HG02938 (cell line): ENCODE measurements at regions not wholly inside any gene's neighbourhood (a gene's known extent, or its start where the extent isn't known, plus 50 kb on each side); places are given as distances from the start of the nearest gene placed in this dataset.

Experiments used
- ATAC-seq: cut with Tn5 transposase; IDR thresholded peaks from one replicate; pipeline ENCODE4 v1.9.1; 2021; ENCODE audit warnings: mild to moderate bottlenecking, moderate library complexity; ENCODE audit not compliant: unreplicated experiment

GRCh38 chr10:117635826-117636225, 93.3 kb downstream of the EMX2 start:
- ATAC-seq: no peak

DNA sequence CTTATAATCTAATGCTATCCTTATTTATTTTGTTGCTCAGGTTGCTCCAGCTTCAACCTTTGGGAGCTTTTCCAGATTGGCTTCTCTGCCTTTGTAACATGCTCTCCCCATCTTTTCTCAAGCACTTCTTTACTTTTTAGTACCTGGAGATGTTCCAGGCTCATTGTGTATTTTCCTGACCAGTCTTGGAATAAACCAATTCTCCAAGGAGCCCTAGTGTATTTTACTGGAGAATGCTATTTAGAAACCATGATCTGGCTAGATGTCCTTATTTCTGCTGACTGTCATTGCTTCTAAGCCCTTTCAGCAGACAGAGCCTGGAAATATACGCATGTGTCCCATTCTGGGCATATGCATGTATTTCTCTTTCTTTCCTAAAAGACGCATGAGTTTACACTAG, 95.7 kb downstream of the EMX2 start:
- ATAC-seq: no peak

- no peak for ATAC-seq
Observed at GRCh38 chr10:117638664-117639200, 96.2 kb downstream of the EMX2 start.

- no peak for ATAC-seq
Observed at GRCh38 chr10:117640406-117640805, 97.9 kb downstream of the EMX2 start.

- ATAC-seq: no peak
Observed at GRCh38 chr10:117646718-117647117, 104.2 kb downstream of the EMX2 start.

- no peak for ATAC-seq
Observed at GRCh38 chr10:117647306-117647705, 104.8 kb downstream of the EMX2 start.

DNA sequence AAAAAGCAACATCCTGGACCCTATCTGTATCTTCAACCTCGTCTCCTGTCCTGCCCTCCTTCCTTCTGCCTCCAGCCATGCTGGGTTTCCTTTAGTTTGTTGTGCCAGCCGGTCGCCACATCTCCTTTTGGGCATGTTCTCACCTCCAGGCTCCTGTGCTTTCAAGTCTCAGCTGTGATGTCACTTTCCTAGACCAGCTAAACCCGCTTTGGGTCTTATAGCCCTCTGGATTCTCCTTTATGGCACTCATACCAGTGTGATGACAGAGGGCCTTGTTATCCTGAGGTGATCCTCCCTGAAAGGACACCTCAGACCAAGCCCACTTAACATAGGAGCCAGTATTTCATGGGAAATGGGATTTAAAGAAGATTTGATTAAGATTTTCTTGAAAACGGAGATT, 108.6 kb downstream of the EMX2 start:
- no peak for ATAC-seq

GRCh38 chr10:117652228-117653169, 110.0 kb downstream of the EMX2 start:
- peak; percentile 11 for ATAC-seq

DNA sequence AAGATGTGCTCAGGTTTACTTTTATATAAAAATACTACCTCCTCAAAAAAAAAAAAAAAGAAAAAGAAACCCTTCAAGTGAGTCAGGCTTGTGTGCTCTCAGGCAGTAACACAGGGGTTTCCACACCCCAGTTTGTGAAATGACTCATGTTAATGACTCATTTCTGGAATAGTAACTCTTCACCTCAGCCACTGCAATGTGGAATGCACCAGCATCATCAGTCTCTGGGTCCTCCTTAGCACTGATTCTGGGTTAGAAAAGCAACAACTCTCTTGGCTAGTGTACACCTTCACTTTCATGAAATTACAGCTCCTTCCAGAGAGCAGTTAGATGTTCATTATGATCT, 110.6 kb downstream of the EMX2 start:
- ATAC-seq: peak; percentile 79

DNA sequence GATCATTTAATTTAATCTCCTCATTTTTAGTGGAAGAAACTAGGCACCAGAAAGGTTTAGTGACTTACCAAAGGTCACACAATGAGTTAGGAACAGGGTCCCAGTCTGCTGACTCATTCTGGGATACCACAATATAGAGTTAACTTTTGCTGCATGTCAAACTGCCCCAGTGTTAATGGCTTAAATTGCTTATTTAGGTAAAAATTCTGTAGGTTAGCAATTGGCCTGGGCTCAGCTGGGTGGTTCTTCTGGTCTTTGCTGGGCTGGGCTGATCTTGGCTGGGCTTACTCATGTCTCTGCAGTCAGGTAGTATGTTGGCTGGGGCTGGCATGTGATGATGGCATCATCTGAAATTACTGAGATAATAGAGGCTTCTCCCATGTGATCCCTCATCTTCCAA, 111.6 kb downstream of the EMX2 start:
- no peak for ATAC-seq

- peak; percentile 84 for ATAC-seq
Observed at GRCh38 chr10:117656385-117657367, 114.1 kb downstream of the EMX2 start.

GRCh38 chr10:117661316-117661715, 118.8 kb downstream of the EMX2 start:
- no peak for ATAC-seq

GRCh38 chr10:117662126-117662525, 119.6 kb downstream of the EMX2 start:
- no peak for ATAC-seq

GRCh38 chr10:117662751-117663540, 120.4 kb downstream of the EMX2 start:
- ATAC-seq: no peak

- ATAC-seq: peak; percentile 100
Observed at GRCh38 chr10:117663750-117664149, 121.2 kb downstream of the EMX2 start.

DNA sequence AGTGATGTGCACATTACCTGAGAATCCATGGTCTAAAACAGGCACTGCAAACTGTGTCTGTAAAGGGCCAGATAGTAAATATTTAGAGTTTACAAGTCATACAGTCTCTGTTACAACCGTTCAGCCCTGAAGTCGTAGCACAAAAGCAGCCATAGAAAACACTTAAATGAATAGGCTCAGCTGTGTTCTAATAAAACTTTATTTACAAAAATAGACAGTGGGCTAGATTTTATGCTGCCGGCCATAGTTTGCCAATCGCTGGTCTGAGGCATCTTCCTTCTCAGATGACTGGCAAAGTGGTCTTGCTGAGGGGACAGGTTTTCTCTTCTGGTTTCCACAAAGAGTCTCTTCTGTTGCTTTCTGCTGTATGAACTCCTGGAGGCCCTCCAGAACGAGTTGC, 121.7 kb downstream of the EMX2 start:
- no peak for ATAC-seq

DNA sequence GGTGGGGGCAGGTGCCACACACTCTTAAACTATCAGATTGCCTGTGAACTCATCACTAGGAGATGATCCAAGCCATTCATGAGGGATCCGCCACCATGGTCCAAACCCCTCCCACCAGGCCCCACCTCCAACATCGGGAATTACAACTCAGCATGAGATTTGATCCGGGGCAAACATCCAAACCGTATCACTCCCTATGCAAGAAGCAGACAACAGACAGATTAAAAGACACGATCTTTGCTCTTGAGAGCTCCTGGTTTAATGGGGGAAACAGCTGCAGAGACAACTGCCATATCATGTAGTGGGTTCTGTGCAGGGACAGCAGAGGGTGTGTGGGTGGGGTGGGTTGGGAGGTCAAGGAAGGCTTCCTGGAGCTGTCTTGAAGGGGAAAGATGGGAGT, 123.6 kb downstream of the EMX2 start:
- no peak for ATAC-seq

GRCh38 chr10:117666965-117667364, 124.4 kb downstream of the EMX2 start:
- no peak for ATAC-seq

DNA sequence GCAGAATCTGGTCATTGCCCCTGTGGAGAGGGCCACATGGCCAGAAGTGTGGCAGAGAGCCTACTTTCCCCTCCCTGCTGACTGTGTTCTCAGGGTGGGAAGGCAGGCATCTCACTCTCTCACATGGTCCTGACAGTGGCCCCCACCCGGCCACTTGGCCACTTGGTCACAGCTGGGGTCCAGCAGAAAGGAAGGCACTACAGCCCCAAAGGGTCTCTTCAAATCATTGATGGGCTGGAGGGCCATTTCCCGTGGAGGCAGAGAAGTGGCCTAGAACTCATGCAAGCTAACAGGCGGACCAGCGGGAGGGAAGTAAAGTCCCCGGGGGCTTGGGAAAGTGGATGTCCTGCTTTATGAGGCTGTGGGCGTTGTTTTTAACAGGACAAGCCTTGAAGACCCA, 125.3 kb downstream of the EMX2 start:
- no peak for ATAC-seq

GRCh38 chr10:117668327-117669008, 125.9 kb downstream of the EMX2 start:
- ATAC-seq: no peak
